ENCODE measurements at regions not wholly inside any gene's neighbourhood (a gene's known extent, or its start where the extent isn't known, plus 50 kb on each side); places are given as distances from the start of the nearest gene placed in this dataset.

DNA sequence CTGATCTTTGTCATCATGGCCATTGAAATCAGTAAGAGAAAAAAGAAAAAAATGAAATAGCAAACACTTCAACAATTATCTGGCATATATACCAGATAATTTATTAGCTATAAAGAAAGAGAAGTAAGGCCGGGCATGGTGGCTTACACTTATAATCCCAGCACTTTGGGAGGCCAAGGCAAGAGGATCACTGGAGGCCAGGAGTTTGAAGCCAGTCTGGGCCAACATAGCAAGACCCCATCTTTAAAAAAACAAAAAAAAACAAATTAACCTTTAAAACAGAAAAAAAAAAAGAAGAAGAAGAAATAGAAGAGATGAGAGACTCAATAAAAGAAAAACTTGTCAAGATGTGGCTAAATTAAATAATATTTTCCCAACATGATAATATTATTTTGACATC lies 61.6 kb upstream of the TGIF1 start:
- Histone ChIP-seq H3K4me1 (no peaks in the 10 kb centered on the region), H3K4me3 (no peak overlapping the region), H3K9me3 (no peaks in the 10 kb centered on the region), H3K27ac (no peak overlapping the region), H3K27me3 (no peaks in the 10 kb centered on the region), H3K36me3 (no peaks in the 10 kb centered on the region)
- DNase-seq (no peak), ATAC-seq (no peak)
- in situ Hi-C loops (cut with MboI; ENCODE audit: low sequenced_read_pairs in 4 of 4) (no loop called here), intact Hi-C loops (cut with DNase I; ENCODE audit: low total_unique reads) (no loop called here)
- TF ChIP-seq POLR2A (IDR thresholded peaks at IDR 0.05): no peak
- TF ChIP-seq, protein P1, sequence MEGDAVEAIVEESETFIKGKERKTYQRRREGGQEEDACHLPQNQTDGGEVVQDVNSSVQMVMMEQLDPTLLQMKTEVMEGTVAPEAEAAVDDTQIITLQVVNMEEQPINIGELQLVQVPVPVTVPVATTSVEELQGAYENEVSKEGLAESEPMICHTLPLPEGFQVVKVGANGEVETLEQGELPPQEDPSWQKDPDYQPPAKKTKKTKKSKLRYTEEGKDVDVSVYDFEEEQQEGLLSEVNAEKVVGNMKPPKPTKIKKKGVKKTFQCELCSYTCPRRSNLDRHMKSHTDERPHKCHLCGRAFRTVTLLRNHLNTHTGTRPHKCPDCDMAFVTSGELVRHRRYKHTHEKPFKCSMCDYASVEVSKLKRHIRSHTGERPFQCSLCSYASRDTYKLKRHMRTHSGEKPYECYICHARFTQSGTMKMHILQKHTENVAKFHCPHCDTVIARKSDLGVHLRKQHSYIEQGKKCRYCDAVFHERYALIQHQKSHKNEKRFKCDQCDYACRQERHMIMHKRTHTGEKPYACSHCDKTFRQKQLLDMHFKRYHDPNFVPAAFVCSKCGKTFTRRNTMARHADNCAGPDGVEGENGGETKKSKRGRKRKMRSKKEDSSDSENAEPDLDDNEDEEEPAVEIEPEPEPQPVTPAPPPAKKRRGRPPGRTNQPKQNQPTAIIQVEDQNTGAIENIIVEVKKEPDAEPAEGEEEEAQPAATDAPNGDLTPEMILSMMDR (IDR thresholded peaks at IDR 0.05 in 4 of 5, conservative IDR thresholded peaks at IDR 0.05 in 1 of 5): no peak

DNA sequence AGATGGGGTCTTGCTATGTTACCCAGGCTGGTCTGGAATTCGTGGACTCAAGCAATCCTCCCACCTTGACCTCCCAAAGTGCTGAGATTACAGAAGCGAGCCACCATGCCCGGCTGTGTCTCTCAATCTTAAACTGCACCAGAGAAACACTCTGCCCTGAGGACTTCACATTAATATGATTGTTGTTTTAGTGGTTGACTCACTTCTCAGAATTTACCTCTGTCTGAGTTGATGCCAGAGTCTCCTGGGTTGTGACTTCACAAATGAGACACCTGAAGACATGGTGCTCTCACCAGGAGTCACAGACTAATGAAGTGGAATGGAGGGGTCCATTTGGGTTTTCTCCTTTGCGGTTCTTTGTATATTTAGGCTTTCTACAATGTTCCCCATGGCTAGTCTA lies 61.0 kb upstream of the TGIF1 start:
- Histone ChIP-seq H3K36me3 (no peaks in the 10 kb centered on the region), H3K4me1 (no peaks in the 10 kb centered on the region), H3K4me3 (no peak overlapping the region), H3K27me3 (no peaks in the 10 kb centered on the region), H3K27ac (no peak overlapping the region), H3K9me3 (no peaks in the 10 kb centered on the region)
- ATAC-seq: no peak
- TF ChIP-seq, protein P1 (IDR thresholded peaks at IDR 0.05 in 4 of 5, conservative IDR thresholded peaks at IDR 0.05 in 1 of 5): no peak
- TF ChIP-seq POLR2A (IDR thresholded peaks at IDR 0.05): no peak
- DNase-seq: no peak
- intact Hi-C loops (cut with DNase I; ENCODE audit: low total_unique reads) (no loop called here), in situ Hi-C loops (cut with MboI; ENCODE audit: low sequenced_read_pairs in 4 of 4) (no loop called here)

DNA sequence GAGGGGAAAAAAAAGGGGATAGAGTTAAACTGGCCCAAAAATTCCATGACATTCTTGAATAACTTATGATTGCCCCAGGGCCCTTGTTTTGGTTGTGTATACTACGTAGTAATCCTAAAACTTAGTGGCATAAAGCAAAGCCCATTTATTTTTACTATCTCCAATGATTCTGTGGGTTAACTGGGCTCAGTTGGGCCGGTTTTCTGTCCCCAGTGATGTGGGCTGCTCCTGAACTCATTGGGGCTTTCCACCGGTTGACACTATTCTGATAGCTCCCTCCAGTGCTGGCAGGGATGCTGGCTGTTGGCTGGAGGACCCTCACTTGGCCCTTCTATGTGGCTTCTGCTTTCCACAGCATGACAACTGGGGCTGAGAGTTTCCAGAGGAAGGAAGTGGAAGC lies 60.0 kb upstream of the TGIF1 start:
- Histone ChIP-seq H3K36me3 (no peaks in the 10 kb centered on the region), H3K4me3 (no peak overlapping the region), H3K27me3 (no peaks in the 10 kb centered on the region), H3K4me1 (no peaks in the 10 kb centered on the region), H3K27ac (no peak overlapping the region), H3K9me3 (no peaks in the 10 kb centered on the region)
- ATAC-seq (no peak), DNase-seq (no peak)
- no peak for TF ChIP-seq POLR2A (IDR thresholded peaks at IDR 0.05)
- TF ChIP-seq, protein P1 (IDR thresholded peaks at IDR 0.05 in 4 of 5, conservative IDR thresholded peaks at IDR 0.05 in 1 of 5): no peak
- intact Hi-C loops (cut with DNase I; ENCODE audit: low total_unique reads) (no loop called here), in situ Hi-C loops (cut with MboI; ENCODE audit: low sequenced_read_pairs in 4 of 4) (no loop called here)

DNA sequence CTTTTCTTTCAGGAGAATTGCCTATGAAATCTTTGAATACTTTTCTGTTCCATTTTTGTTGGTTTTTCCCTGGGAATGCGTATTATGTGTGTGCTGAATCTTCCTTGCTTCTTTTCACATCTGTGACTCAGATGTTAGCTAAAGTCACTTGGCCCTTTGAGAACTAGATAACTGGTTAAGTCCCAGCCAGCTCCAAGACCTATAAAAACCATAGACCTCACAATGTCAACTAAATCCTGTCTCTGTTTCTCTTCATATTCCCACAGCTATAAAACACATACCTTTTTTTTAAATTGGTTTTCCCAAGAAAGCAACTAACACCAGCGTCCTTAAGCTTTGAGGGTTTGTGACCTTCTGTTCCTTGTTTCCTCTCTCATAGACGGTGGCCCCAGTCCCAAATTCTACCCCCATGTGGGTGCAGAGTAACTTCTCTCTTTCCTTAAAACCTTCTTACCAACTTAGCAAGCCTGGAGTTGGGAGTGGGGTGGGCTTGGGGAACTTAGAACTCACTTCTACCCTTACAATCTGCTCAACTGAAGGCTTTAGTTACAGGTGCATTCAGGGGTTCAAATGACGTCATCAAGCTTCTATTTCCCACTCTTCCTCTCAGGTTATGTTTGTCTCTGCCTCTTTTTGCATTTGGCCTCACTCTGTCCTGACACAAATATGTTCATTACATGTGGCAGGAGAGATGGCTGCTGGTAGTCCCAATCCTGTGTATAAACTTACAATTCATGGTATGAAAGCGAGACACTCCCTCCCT lies 58.1 kb upstream of the TGIF1 start:
- intact Hi-C loops (cut with DNase I; ENCODE audit: low total_unique reads): no loop called here
- H3K4me1 ChIP-seq: no peaks in the 10 kb centered on the region
- TF ChIP-seq POLR2A (IDR thresholded peaks at IDR 0.05): no peak
- TF ChIP-seq, protein P1 (IDR thresholded peaks at IDR 0.05 in 4 of 5, conservative IDR thresholded peaks at IDR 0.05 in 1 of 5): no peak

DNA sequence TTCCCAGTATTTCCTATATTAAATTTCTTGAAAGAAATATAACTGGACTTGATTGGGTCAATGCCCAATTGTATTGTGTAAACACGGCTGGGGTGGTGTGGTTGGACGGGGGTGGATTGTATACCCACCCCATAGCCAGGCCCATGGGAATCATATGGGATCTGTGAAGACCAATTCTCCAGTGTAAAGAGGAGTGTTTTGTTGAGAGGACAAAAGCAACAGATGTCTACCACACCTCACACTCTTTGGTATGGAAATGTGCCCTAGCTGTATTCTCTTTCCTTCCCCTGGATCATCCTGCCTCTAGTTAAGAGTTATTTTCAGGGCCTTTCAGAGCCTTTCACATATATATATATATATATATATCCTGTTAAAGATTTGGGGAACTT lies 57.5 kb upstream of the TGIF1 start:
- Histone ChIP-seq H3K36me3 (no peaks in the 10 kb centered on the region), H3K9me3 (no peaks in the 10 kb centered on the region), H3K27me3 (no peaks in the 10 kb centered on the region), H3K27ac (no peak overlapping the region), H3K4me1 (no peaks in the 10 kb centered on the region), H3K4me3 (no peak overlapping the region)
- intact Hi-C loops (cut with DNase I; ENCODE audit: low total_unique reads): no loop called here
- DNase-seq (no peak), ATAC-seq (no peak)
- no peak for TF ChIP-seq POLR2A (IDR thresholded peaks at IDR 0.05)
- TF ChIP-seq, protein P1 (IDR thresholded peaks at IDR 0.05 in 4 of 5, conservative IDR thresholded peaks at IDR 0.05 in 1 of 5): no peak
- in situ Hi-C loops (cut with MboI; ENCODE audit: low sequenced_read_pairs in 4 of 4): no loop called here

More for the DNA sequence above, 58.1 kb upstream of the TGIF1 start:
- no peak for ATAC-seq
- DNase-seq: no peak
- no peak overlapping the region for H3K4me3 ChIP-seq
- H3K27me3 ChIP-seq: no peaks in the 10 kb centered on the region
- H3K9me3 ChIP-seq: no peaks in the 10 kb centered on the region
- no peak overlapping the region for H3K27ac ChIP-seq
- no peaks in the 10 kb centered on the region for H3K36me3 ChIP-seq
- in situ Hi-C loops (cut with MboI; ENCODE audit: low sequenced_read_pairs in 4 of 4): no loop called here
